Ishikawa (cell line): ENCODE measurements at regions not wholly inside any gene's neighbourhood (a gene's known extent, or its start where the extent isn't known, plus 50 kb on each side); places are given as distances from the start of the nearest gene placed in this dataset.

Source experiments
- CEBPB ChIP-seq: IDR thresholded peaks from 2 replicates; pipeline ENCODE4 v1.6.1; 2012
- CREB1 ChIP-seq: IDR thresholded peaks from 2 replicates; pipeline ENCODE4 v1.6.1; 2012; ENCODE audit warnings: low read depth
- EGR1 ChIP-seq: IDR thresholded peaks from 2 replicates; pipeline ENCODE4 v1.6.1; 2012
- EP300 ChIP-seq: IDR thresholded peaks from 2 replicates; pipeline ENCODE4 v1.6.1; 2012; ENCODE audit warnings: borderline replicate concordance
- FOXM1 ChIP-seq: IDR thresholded peaks from 2 replicates; pipeline ENCODE4 v1.6.1; 2012; ENCODE audit warnings: low read depth, borderline replicate concordance
- MAX ChIP-seq: IDR thresholded peaks from 2 replicates; pipeline ENCODE4 v1.6.1; 2012
- NFIC ChIP-seq: IDR thresholded peaks from 2 replicates; pipeline ENCODE4 v1.6.1; 2012
- RAD21 ChIP-seq: IDR thresholded peaks from 2 replicates; pipeline ENCODE4 v1.6.1; 2012; ENCODE audit warnings: low read depth
- TAF1 ChIP-seq: IDR thresholded peaks from 2 replicates; pipeline ENCODE4 v1.6.1; 2012; ENCODE audit warnings: low read depth, mild to moderate bottlenecking
- TCF12 ChIP-seq: IDR thresholded peaks from 2 replicates; pipeline ENCODE4 v1.6.1; 2012; ENCODE audit warnings: low read depth
- TEAD4 ChIP-seq: IDR thresholded peaks from 2 replicates; pipeline ENCODE4 v1.6.1; 2012
- YY1 ChIP-seq: IDR thresholded peaks from 2 replicates; pipeline ENCODE4 v1.6.1; 2012; ENCODE audit warnings: low read depth
- ZBTB7A ChIP-seq: IDR thresholded peaks from 2 replicates; pipeline ENCODE4 v1.6.1; 2012; ENCODE audit warnings: low read depth
- TF ChIP-seq, protein P1 (sequence below): IDR thresholded peaks from 2 replicates; pipeline ENCODE4 v1.6.1; 2012
- TF ChIP-seq, protein P2 (sequence below): IDR thresholded peaks from 2 replicates; pipeline ENCODE4 v1.6.1; 2012; ENCODE audit warnings: low read depth, mild to moderate bottlenecking

GRCh38 chr13:70339738-70340137 lies 231.5 kb upstream of the KLHL1 start:
- TF ChIP-seq YY1 (no peak), RAD21 (peak; percentile 40; the same call in 1 of the 2 replicates), NFIC (no peak), CREB1 (no peak), ZBTB7A (no peak)
- TF ChIP-seq, protein P1, sequence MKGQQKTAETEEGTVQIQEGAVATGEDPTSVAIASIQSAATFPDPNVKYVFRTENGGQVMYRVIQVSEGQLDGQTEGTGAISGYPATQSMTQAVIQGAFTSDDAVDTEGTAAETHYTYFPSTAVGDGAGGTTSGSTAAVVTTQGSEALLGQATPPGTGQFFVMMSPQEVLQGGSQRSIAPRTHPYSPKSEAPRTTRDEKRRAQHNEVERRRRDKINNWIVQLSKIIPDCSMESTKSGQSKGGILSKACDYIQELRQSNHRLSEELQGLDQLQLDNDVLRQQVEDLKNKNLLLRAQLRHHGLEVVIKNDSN, result no peak

DNA sequence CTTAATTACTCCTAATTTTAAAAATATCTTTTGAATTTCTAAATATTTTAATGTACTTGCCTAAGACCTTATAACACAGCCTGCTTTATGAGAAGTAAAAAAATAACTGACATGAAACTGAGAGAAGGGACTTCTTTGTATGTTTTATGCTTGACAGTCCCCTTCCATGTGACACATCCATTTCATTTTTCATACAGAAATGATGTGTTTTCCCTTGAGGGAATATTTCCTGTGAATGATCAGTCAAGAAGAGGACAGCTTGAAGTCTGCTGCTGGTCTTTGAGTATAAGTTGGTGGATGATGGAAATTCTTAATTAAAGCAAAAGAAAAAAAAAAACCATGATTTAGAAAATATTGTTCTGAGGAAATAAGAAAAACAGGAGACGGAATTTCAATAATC lies 230.4 kb upstream of the KLHL1 start:
- TF ChIP-seq TCF12 (no peak), EGR1 (no peak), EP300 (no peak), NFIC (no peak), ZBTB7A (no peak), RAD21 (no peak), CEBPB (no peak), TEAD4 (no peak), FOXM1 (no peak), MAX (no peak), YY1 (no peak), CREB1 (no peak)
- TF ChIP-seq, protein P2, sequence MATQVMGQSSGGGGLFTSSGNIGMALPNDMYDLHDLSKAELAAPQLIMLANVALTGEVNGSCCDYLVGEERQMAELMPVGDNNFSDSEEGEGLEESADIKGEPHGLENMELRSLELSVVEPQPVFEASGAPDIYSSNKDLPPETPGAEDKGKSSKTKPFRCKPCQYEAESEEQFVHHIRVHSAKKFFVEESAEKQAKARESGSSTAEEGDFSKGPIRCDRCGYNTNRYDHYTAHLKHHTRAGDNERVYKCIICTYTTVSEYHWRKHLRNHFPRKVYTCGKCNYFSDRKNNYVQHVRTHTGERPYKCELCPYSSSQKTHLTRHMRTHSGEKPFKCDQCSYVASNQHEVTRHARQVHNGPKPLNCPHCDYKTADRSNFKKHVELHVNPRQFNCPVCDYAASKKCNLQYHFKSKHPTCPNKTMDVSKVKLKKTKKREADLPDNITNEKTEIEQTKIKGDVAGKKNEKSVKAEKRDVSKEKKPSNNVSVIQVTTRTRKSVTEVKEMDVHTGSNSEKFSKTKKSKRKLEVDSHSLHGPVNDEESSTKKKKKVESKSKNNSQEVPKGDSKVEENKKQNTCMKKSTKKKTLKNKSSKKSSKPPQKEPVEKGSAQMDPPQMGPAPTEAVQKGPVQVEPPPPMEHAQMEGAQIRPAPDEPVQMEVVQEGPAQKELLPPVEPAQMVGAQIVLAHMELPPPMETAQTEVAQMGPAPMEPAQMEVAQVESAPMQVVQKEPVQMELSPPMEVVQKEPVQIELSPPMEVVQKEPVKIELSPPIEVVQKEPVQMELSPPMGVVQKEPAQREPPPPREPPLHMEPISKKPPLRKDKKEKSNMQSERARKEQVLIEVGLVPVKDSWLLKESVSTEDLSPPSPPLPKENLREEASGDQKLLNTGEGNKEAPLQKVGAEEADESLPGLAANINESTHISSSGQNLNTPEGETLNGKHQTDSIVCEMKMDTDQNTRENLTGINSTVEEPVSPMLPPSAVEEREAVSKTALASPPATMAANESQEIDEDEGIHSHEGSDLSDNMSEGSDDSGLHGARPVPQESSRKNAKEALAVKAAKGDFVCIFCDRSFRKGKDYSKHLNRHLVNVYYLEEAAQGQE, result no peak

- no peak for TF ChIP-seq FOXM1
- no peak for TF ChIP-seq CREB1
- TF ChIP-seq ZBTB7A, result no peak
- no peak for TF ChIP-seq NFIC
- no peak for TF ChIP-seq TAF1
- TF ChIP-seq EGR1, result no peak
- no peak for TF ChIP-seq MAX
- TF ChIP-seq EP300, result no peak
- no peak for TF ChIP-seq TCF12
- TF ChIP-seq, protein P1, result no peak
- TF ChIP-seq YY1, result no peak
- no peak for TF ChIP-seq CEBPB
These were observed 228.6 kb upstream of the KLHL1 start for GRCh38 chr13:70336866-70337265.

DNA sequence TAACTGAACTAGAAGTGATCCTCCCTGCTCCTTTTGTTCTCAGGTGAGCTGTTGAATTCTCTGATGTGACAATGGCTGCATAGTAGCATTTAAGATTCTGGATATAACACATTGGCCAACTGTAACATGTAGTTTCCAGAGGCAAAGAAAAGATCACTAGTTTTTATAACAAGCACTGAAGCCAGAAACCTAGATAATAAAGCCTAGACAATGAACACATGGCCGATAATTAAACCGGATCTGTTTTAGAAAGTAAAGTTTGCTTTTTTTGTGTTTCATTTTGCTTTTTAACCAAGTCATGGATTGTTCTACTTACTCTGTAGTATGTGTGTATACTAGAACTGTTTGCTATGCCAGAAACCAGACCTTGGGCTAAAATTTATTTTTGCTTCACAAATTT lies 225.5 kb upstream of the KLHL1 start:
- TF ChIP-seq, protein P2, result no peak
- TF ChIP-seq TEAD4, result no peak
- TF ChIP-seq NFIC, result no peak
- no peak for TF ChIP-seq FOXM1
- no peak for TF ChIP-seq TAF1
- TF ChIP-seq RAD21, result no peak
- TF ChIP-seq ZBTB7A, result no peak
- TF ChIP-seq, protein P1, result no peak
- TF ChIP-seq TCF12, result no peak
- TF ChIP-seq EGR1, result no peak
- no peak for TF ChIP-seq EP300
- TF ChIP-seq MAX, result no peak
- TF ChIP-seq YY1, result no peak
- no peak for TF ChIP-seq CEBPB
- no peak for TF ChIP-seq CREB1

DNA sequence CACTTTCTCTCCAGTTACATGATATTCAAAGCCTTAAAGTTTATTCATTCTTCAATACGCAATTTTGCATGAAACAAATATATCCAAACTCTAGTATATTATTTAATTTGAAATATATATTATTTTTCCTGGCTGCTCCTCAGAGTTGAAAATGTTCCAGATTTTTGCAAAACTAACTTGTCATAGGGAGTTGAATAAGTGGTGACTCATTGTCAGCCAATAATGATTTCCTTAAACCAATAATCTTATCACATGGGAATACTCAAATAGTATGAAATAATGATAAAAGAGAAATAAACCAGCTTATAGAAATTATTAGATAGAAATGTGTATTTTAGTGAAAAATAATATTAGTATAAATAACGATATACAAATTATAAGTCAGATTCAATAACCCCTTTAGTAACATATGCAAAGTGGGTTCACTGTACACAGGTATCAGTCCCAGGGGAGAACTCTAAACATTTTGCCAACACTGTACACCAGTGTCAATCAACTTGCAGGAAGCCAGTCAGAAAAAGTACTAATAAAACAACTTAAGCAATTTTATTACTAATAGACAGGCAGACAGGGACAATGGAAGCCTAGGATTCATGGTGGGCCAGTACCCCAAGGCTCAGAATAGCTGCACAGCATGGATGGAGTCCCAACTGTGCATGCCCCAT lies 222.6 kb upstream of the KLHL1 start:
- no peak for TF ChIP-seq MAX
- TF ChIP-seq RAD21, result no peak
- TF ChIP-seq EP300, result no peak
- TF ChIP-seq CREB1, result no peak
- no peak for TF ChIP-seq TAF1
- TF ChIP-seq, protein P1, result no peak
- TF ChIP-seq, protein P2, result no peak
- TF ChIP-seq TEAD4, result no peak
- TF ChIP-seq CEBPB, result no peak
